Transverse colon (tissue), 3 donors: ENCODE measurements at regions not wholly inside any gene's neighbourhood (a gene's known extent, or its start where the extent isn't known, plus 50 kb on each side); places are given as distances from the start of the nearest gene placed in this dataset.

Source experiments
- EP300 ChIP-seq: sonication (generic); formaldehyde crosslinking; IDR thresholded peaks from one replicate; pipeline ENCODE4 v1.6.1; 2017; ENCODE audit warnings: antibody characterized with exemption, low read depth
- TF ChIP-seq, protein P1 (sequence below), 5 experiments: fragments of 200-600 bp in 3 of 5; fragments of 450-650 bp in 2 of 5; sonication (generic) in 3 of 5; IDR thresholded peaks; 1 replicate in 2 of 5; 2 replicates in 3 of 5; pipeline ENCODE4 v1.5.1; 2016 to 2017; ENCODE audit warnings: antibody characterized with exemption in 5 of 5, inconsistent platforms in 3 of 5, mild to moderate bottlenecking in 2 of 5, moderate library complexity in 1 of 5

DNA sequence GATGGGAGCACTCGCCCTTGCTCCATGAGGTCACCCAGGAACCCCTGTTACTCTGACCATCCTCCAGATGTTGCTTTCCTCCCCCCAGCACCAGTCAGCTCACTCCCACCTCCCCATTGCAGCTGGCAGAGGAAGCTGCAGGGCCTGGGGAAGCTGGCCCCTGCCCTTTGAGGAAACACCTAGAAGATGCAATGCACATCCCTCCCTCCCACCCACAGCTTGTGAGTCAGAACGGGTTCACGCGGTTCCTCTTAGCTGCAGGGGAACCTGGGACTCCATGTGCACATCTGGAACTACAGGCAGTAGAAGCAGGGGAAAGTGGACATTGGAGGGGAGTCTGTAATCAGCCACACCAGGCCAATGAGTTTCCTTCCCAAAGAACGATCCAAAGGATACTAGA, 96.9 kb downstream of the KATNIP start:
- TF ChIP-seq, protein P1, sequence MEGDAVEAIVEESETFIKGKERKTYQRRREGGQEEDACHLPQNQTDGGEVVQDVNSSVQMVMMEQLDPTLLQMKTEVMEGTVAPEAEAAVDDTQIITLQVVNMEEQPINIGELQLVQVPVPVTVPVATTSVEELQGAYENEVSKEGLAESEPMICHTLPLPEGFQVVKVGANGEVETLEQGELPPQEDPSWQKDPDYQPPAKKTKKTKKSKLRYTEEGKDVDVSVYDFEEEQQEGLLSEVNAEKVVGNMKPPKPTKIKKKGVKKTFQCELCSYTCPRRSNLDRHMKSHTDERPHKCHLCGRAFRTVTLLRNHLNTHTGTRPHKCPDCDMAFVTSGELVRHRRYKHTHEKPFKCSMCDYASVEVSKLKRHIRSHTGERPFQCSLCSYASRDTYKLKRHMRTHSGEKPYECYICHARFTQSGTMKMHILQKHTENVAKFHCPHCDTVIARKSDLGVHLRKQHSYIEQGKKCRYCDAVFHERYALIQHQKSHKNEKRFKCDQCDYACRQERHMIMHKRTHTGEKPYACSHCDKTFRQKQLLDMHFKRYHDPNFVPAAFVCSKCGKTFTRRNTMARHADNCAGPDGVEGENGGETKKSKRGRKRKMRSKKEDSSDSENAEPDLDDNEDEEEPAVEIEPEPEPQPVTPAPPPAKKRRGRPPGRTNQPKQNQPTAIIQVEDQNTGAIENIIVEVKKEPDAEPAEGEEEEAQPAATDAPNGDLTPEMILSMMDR (IDR thresholded peaks at IDR 0.05): no peak
- no peak for TF ChIP-seq EP300
